Anterior cingulate cortex (tissue), 58 donors: ENCODE measurements at regions not wholly inside any gene's neighbourhood (a gene's known extent, or its start where the extent isn't known, plus 50 kb on each side); places are given as distances from the start of the nearest gene placed in this dataset.
"Not testable (repeated sequence)": the region's sequence is repeated elsewhere in the genome, so short reads cannot be mapped to it uniquely, and the experiment has no call there.

Experiments
- DNase-seq, 58 donors: peaks; one replicate each; lab custom pipeline; 2025; lab: John Stamatoyannopoulos, UW

- no peak for DNase-seq
Measured at GRCh38 chr4:144799486-144799885, 153.5 kb downstream of the HHIP start.

DNA sequence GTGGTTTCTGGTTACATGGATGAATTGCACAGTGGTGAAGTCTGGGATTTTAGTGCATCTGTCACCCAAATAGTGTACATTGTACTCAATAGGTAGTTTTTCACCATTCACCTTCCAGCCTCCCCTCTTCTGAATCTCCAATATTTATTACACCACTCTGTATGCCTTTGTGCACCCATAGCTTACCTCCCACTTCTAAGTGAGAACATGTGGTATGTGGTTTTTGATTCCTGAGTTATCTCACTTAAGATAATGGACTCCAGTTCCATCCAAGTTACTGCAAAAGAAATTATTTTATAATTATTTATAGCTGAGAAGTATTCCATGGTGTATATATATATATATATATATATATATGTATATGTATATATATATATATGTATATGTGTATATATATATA lies 155.8 kb downstream of the HHIP start:
- no peak for DNase-seq

DNA sequence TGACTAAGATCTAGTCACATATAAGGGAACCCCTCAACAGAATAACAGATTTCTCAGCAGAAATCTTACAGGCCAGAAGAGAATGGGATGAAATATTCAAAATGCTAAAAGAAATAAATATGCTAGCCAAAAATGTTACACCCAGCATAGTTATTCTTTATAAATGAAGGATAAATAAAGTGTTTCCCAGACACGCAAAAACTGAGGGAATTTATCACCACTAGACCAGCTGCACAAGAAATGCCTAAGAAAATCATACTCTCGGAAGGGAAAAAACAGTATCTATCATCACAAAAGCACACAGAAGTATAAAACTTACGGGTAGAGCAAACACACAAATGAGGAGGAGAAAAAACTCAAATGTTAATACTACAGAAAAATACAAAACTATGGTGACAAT lies 162.1 kb downstream of the HHIP start:
- DNase-seq = no peak

DNA sequence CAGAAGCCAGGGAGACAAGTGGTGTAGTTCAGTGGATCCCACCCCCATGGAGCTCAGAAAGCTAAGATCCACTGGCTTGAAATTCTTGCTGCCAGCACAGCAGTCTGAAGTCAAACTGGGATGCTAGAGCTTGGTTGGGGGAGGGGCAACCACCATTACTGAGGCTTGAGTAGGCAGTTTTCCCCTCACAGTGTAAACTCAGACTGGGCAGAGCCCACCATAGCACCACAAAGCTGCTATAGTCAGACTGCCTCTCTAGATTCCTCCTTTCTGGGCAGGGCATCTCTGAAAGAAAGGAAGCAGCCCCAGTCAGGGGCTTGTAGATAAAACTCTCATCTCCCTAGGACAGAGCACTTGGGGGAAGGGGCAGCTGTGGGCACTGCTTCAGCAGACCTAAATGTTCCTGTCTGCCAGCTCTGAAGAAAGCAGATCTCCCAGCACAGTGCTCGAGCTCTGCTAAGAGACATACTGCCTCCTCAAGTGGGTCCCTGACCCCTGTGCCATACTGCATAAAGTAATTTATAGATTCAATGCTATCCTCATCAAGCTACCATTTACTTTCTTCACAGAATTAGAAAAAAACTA lies 163.2 kb downstream of the HHIP start:
- DNase-seq = no peak

- DNase-seq = no peak
Measured at GRCh38 chr4:144816668-144817067, 170.7 kb downstream of the HHIP start.

GRCh38 chr4:144817081-144817480 lies 171.1 kb downstream of the HHIP start:
- DNase-seq = no peak

GRCh38 chr4:144818136-144818535 lies 172.2 kb downstream of the HHIP start:
- DNase-seq = no peak

DNA sequence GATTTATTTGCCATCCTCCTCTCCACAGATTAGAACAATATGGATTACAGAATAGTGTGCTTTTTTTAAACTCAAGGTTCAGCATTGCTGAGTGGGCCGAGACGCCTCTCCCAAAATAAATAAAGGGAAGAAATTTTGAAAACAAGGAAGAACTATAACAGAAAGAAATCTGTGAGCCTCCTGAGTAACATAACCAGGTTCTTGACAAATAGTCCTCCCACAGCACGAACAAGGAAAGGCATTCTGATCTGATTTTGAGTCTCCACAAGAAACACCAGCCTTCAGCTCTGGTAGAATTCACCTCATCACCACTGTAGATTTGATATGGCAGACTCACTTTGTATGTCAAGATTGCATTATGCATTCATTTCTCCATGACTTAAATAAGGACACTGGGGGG lies 173.6 kb downstream of the HHIP start:
- no peak for DNase-seq

DNA sequence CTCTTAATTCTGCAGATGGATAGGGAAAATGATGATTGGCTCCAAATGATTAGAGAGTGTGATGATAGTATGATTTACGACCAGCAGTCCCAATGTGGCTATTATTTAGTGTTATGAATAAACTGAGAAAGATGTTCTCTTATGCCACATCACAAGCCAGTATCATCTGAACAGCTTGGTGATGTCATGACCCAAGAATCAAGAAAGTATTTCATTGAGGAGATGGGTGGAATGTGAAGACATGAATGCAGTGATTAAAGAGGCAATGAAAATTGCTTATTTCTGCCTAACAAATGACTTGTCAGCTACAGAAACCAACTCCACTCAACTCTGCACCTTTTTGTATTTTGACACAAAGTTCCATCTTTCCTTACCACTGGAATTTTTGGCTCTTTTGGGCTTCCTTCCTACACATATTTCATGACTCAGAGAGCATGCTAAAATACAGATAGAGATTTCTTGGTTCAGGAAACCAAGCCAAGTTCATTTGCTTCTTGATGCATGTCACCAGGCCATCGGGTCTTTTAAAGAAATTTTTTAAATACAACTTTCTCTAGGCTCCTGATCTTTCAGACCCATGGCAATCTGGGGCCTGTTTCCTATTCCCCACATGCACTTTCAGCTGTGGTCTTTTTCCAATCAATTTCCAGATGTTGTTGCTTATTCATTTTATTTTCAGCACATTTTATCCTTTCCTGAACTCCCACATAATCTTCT lies 174.2 kb downstream of the HHIP start:
- no peak for DNase-seq

GRCh38 chr4:144820728-144821085 lies 174.8 kb downstream of the HHIP start:
- DNase-seq = no peak

DNA sequence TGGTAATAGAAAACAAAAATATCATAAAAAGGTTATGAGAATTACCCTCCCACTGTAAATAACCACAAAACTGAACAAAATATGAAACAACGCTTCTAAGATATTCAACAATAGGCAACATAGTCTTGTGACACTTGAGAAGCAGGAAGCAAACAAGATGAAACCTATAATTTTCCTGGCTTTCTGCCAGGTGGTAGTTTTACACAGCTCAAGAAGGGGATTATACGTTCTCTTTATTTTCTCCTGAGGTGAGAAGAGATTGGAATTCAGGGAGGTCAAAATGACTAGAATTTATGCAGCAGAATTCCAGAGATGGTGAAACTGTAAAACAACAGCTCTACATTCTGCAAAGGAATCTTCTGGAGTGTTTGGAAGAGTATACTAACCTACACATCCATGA lies 186.0 kb downstream of the HHIP start:
- no peak for DNase-seq

- no peak for DNase-seq
Measured at GRCh38 chr4:144845411-144845810, 199.5 kb downstream of the HHIP start.

- no peak for DNase-seq
Measured at GRCh38 chr4:144851948-144852347, 206.0 kb downstream of the HHIP start.

- no peak for DNase-seq
Measured at GRCh38 chr4:144861471-144861870, 215.5 kb downstream of the HHIP start.

DNA sequence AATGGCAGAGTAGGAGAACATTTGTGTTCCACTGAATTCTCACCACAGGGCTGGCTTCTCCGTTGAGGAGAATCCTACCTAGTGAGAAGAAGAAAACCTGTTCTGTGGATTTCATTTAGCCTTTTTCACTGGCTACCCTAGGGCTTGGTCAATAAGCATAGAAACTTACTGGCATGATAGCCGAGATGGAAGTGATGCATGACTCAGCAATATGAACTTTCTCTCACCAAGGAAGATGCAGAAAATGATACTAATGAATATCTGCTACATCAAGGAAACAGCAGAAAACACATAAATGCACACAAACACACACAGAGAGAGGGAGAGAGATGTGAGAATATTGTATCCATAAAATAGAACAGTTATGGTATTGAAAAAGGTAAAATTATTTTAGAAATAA lies 216.3 kb downstream of the HHIP start:
- DNase-seq = no peak

GRCh38 chr4:144864891-144865290 lies 218.9 kb downstream of the HHIP start:
- DNase-seq = not testable (repeated sequence)

GRCh38 chr4:144868309-144868708 lies 222.4 kb downstream of the HHIP start:
- no peak for DNase-seq

- no peak for DNase-seq
Measured at GRCh38 chr4:144872508-144873225, 225.3 kb downstream of the ANAPC10 start.

DNA sequence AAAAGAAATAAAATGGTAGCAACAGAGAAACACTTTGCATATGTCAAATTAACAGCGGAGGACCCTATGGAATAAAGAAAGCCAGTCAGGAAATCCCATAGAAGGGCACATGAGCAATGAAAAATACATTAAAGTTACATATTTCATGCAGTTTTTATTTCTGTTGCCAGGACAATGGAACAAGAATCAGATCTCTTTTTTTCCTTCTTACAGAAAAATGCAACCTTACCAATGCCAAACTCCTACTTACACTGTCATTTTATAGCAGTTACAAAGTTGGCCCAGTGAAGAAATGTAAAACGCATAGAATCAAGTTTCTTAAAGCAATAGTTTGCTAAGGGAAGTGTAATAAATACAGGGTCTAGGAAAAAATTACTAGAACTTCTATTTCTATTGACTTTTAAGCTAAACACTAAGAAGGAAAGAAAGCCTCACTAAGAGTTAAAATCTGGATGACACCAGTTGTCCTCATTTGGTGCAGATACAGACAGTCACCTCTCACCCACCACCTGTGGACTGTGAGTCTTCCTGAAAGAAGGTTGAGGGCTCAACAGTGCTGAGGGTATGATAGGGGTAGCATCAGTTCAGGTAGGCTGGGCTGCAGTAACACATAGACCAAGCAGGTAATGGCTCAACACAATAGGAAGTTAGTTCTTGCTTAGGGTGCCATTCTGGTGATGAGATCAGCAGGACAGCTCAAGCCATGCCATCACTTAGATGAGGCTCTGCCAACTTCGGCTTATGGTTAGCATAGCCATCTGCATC lies 224.6 kb downstream of the ANAPC10 start:
- DNase-seq = no peak

DNA sequence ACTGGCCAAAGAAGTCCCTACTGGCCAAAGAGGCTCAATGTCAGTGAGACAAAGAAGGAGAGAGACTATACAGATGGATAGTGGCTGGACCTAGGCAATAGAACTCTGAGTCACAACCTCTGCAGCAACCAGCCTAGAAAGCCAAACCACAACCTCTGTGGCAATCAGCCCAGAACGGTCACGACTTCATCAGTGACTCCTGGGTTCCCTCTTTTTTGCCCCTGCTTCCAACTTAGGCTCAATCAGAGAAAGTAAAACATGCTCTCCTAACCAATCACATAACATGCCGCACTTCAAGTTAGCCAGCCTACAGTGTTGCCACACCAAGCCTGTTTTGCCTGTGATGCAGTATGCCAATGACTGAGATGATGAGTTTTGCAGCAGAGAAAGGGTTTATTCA lies 203.4 kb downstream of the ANAPC10 start:
- DNase-seq = peak in 1 of 58 donors; percentile 1

DNA sequence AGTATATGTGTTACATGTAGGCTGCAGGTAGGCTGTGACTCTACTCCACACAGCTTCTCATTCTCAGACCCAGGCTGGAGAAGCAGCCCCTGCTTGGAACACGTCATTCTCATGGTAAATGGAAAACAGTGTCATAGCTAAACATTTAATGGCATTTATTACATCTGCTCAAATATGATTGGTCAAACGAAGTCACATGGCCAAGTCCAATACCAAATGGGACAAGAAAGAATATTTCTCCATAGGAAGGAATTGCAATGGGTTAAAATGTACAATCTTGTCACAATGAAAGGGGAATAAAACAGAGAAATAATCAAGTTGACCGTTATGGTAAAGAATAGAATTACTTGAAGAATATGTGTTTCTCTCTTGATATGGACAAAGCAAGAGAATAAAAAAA lies 198.6 kb downstream of the ANAPC10 start:
- no peak for DNase-seq
